Thymus (tissue), 11 donors: ENCODE measurements at regions not wholly inside any gene's neighbourhood (a gene's known extent, or its start where the extent isn't known, plus 50 kb on each side); places are given as distances from the start of the nearest gene placed in this dataset.

ENCODE experiments used
- DNase-seq, 9 donors: peaks; one replicate each; pipeline ENCODE4 v3.0.0-alpha.2; 2013; ENCODE audit warnings: low spot score in 9 of 9, low read depth in 6 of 9, missing footprints in 1 of 9
- H3K27ac ChIP-seq, 2 donors: one replicate each; pipeline ENCODE4 v1.5.1; 2013; ENCODE audit warnings: control low read depth in 1 of 2, low read depth in 1 of 2, low read length in 1 of 2, mild to moderate bottlenecking in 1 of 2, moderate library complexity in 1 of 2
- H3K27me3 ChIP-seq, 2 donors: one replicate each; pipeline ENCODE4 v1.5.1; 2013; ENCODE audit warnings: low read length in 1 of 2; ENCODE audit not compliant: control insufficient read depth in 2 of 2, insufficient read depth in 1 of 2
- H3K36me3 ChIP-seq, 2 donors: one replicate each; pipeline ENCODE4 v1.5.1; 2013; ENCODE audit warnings: low read length in 1 of 2, mild to moderate bottlenecking in 1 of 2, moderate library complexity in 1 of 2; ENCODE audit not compliant: control insufficient read depth in 2 of 2, insufficient read depth in 2 of 2
- H3K4me1 ChIP-seq, 2 donors: one replicate each; pipeline ENCODE4 v1.5.1; 2013; ENCODE audit warnings: low read length in 2 of 2; ENCODE audit not compliant: control insufficient read depth in 2 of 2, insufficient read depth in 2 of 2
- H3K4me3 ChIP-seq, 2 donors: one replicate each; pipeline ENCODE4 v1.5.1; 2013; ENCODE audit warnings: low read length in 2 of 2, control low read depth in 1 of 2, mild to moderate bottlenecking in 1 of 2
- H3K9me3 ChIP-seq, 2 donors: one replicate each; pipeline ENCODE4 v1.5.1; 2013; ENCODE audit warnings: low read length in 1 of 2, mild to moderate bottlenecking in 1 of 2; ENCODE audit not compliant: control insufficient read depth in 2 of 2, insufficient read depth in 1 of 2
- WGBS: extraction: QIAGEN DNeasy Blood & Tissue Kit; methylation state at CpG from one replicate; pipeline ENCODE4 v1.1.7; 2013; 5-methylcytosine and 5-hydroxymethylcytosine counted together
- donor health status: healthy.

DNA sequence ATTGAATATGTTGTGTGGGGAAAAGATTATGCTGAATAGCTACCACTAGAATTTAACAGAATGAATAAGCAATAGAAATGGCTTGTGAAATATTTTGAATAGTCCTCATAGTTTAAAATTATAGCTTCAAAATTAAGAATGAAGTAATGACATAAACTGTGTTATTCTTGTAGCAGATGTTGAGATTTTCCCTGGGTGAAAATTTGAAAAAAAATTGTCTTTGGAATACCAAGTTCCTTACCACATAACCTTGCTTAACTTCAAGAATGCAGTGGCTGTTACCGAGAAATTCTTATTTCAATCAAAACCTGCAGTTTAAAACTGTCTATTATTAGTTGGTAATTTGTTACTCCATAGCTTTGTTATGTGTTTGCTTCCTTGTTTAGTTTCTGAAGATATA, 1268.6 kb downstream of the RAPGEF2 start:
- H3K27me3 ChIP-seq, result no peaks in the 10 kb centered on the region
- WGBS, result 84% methylated on average over 1 of the region's 1 CpG
- DNase-seq, result no peak
- no peak overlapping the region for H3K4me3 ChIP-seq
- no peaks in the 10 kb centered on the region for H3K4me1 ChIP-seq
- H3K27ac ChIP-seq, result no peak overlapping the region
- H3K36me3 ChIP-seq, result no peaks in the 10 kb centered on the region
- H3K9me3 ChIP-seq, result no peaks in the 10 kb centered on the region

- Histone ChIP-seq H3K27me3 (no peaks in the 10 kb centered on the region), H3K4me3 (no peak overlapping the region), H3K4me1 (no peaks in the 10 kb centered on the region), H3K9me3 (no peaks in the 10 kb centered on the region), H3K36me3 (no peaks in the 10 kb centered on the region), H3K27ac (no peak overlapping the region)
- no peak for DNase-seq
- 90% methylated on average over 5 of the region's 5 CpGs for WGBS
Measured at GRCh38 chr4:160372390-160372789, 1269.5 kb downstream of the RAPGEF2 start.

- 97% methylated on average over 2 of the region's 2 CpGs for WGBS
- no peaks in the 10 kb centered on the region for H3K27me3 ChIP-seq
- DNase-seq, result no peak
- no peaks in the 10 kb centered on the region for H3K9me3 ChIP-seq
- no peak overlapping the region for H3K27ac ChIP-seq
- no peak overlapping the region for H3K4me3 ChIP-seq
- H3K4me1 ChIP-seq, result no peaks in the 10 kb centered on the region
- no peaks in the 10 kb centered on the region for H3K36me3 ChIP-seq
Measured at GRCh38 chr4:160373911-160374310, 1271.0 kb downstream of the RAPGEF2 start.

DNA sequence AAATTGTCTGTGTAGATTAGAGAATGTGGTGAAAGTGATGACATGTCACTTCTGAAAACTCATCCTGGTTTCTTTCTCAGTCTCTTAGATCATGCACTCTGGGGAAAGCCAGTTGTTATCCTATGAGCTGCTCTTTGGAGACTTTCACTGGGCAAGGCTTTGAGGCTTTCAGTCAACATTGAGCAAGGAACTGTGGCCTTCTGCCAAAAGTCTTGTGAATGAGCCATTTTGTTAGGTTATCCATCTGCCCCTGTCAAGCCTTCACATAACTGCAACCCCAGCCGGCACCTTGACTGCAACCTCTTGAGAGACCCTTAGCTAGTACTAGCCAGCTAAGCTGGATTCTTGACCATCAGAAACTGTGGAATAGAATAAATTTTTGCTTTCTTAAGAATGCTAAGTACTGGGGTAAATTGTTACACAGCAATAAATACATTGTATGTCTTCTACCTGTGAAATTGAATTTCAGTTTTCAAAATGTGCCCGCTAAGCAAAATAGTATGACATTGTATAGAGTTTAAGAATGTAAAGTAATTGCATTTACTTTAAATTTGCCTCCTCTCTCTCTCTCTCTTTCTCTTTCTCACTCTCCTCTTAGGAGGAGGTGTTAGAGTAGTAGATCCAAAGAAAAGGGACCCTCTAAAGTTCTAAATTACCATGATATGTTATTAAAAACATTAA, 1273.0 kb downstream of the RAPGEF2 start:
- Histone ChIP-seq H3K27me3 (no peaks in the 10 kb centered on the region), H3K9me3 (no peaks in the 10 kb centered on the region), H3K27ac (no peak overlapping the region), H3K36me3 (no peaks in the 10 kb centered on the region), H3K4me3 (no peak overlapping the region), H3K4me1 (no peaks in the 10 kb centered on the region)
- over 99% methylated on average over 2 of the region's 2 CpGs for WGBS
- DNase-seq, result no peak

GRCh38 chr4:160386846-160387245, 1284.0 kb downstream of the RAPGEF2 start:
- no peak for DNase-seq
- Histone ChIP-seq H3K4me1 (no peaks in the 10 kb centered on the region), H3K4me3 (no peak overlapping the region), H3K27me3 (no peaks in the 10 kb centered on the region), H3K27ac (no peak overlapping the region), H3K9me3 (peaks cover 0 to 16% of the 10 kb centered on the region in 2 donors), H3K36me3 (no peaks in the 10 kb centered on the region)

DNA sequence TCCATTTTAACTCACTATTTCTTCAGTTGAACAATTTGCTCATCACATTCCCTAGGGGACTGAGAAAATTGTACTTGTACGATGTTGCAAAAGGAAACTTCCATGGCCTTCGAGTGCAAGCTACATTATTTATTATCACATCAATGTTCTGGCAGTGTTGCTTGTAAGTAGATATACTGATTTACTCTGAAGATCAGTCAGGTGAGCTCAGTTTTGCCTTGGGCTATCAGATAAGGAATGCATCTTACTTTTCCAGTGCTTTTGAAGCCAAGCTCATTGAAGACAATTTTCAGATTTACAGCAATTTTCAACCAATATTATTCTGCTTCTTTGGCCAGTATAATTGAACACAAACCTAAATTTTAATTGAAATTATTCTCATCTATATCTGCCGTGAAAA, 1296.9 kb downstream of the RAPGEF2 start:
- no peak for DNase-seq
- Histone ChIP-seq H3K36me3 (no peaks in the 10 kb centered on the region), H3K4me1 (no peaks in the 10 kb centered on the region)

GRCh38 chr4:160403081-160403480, 1300.2 kb downstream of the RAPGEF2 start:
- H3K27me3 ChIP-seq, result no peaks in the 10 kb centered on the region
- no peaks in the 10 kb centered on the region for H3K4me1 ChIP-seq
- 85% methylated on average over 2 of the region's 2 CpGs for WGBS
- no peak for DNase-seq
- no peaks in the 10 kb centered on the region for H3K9me3 ChIP-seq
- no peak overlapping the region for H3K27ac ChIP-seq
- H3K4me3 ChIP-seq, result no peak overlapping the region
- H3K36me3 ChIP-seq, result no peaks in the 10 kb centered on the region

More for the DNA sequence above, 1296.9 kb downstream of the RAPGEF2 start:
- Histone ChIP-seq H3K27ac (no peak overlapping the region), H3K27me3 (no peaks in the 10 kb centered on the region), H3K9me3 (no peaks in the 10 kb centered on the region), H3K4me3 (no peak overlapping the region)
- 93% methylated on average over 3 of the region's 3 CpGs for WGBS

DNA sequence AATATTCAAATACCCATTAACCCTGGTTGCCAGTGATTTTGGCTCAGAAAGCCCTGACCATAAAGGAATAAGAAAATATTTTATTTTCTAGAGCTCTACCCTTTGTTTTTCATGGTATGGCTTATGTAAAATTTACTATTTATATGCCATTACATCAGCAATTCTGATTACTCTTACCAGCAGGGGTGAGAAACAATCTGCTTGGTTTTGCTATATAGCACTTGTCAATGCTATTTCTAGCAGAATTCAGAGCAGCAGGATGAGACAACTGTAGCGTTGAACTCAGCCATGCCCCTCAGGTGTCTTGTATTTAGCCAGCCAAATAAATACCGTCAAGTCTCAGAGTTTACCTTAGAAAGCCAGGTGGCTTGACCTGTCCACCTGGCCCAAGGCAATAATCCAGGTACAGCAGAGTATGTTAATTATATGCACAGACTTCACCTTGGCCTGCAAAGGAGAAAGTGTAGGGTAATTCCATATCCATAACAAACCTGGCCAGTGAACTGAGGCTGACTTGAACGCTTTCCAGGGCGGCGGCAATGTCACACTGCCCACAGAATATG, 1303.5 kb downstream of the RAPGEF2 start:
- Histone ChIP-seq H3K27ac (no peak overlapping the region), H3K36me3 (no peaks in the 10 kb centered on the region), H3K4me1 (no peaks in the 10 kb centered on the region), H3K4me3 (no peak overlapping the region), H3K27me3 (no peaks in the 10 kb centered on the region), H3K9me3 (no peaks in the 10 kb centered on the region)
- WGBS, result 89% methylated on average over 5 of the region's 5 CpGs
- no peak for DNase-seq

DNA sequence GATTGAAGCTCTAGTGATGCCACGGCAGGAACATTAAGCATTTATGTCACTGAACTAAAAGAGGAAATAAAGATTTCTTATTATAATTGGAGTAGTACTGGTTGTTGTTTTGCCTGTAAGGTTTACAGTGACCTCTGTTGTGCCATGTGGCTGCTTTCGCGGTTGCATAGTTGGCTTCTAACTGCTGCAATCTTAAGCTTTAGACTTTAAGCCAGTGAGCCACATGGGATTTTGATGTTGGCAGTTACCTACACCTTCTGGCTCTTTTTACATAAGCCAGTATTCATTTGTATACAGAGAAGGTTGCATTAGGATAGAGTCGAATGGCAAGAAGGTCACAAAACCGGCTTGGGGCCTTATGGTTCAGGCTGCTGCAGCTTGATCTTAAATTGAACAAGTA, 1311.6 kb downstream of the RAPGEF2 start:
- DNase-seq, result no peak
- 93% methylated on average over 5 of the region's 5 CpGs for WGBS

More for the DNA sequence above, 1311.6 kb downstream of the RAPGEF2 start:
- no peaks in the 10 kb centered on the region for H3K4me1 ChIP-seq
- H3K36me3 ChIP-seq, result no peaks in the 10 kb centered on the region
- no peak overlapping the region for H3K27ac ChIP-seq
- no peaks in the 10 kb centered on the region for H3K27me3 ChIP-seq
- no peaks in the 10 kb centered on the region for H3K9me3 ChIP-seq
- H3K4me3 ChIP-seq, result no peak overlapping the region
